ENCODE measurements at regions not wholly inside any gene's neighbourhood (a gene's known extent, or its start where the extent isn't known, plus 50 kb on each side); places are given as distances from the start of the nearest gene placed in this dataset.
A peak's percentile ranks its signal among the peaks of the same experiment; 100 is the strongest.

GRCh38 chr5:159819591-159820411 is 96.5 kb upstream of the ADRA1B start:
- peak; percentile 36 for DNase-seq (ENCODE audit: low read depth)

DNA sequence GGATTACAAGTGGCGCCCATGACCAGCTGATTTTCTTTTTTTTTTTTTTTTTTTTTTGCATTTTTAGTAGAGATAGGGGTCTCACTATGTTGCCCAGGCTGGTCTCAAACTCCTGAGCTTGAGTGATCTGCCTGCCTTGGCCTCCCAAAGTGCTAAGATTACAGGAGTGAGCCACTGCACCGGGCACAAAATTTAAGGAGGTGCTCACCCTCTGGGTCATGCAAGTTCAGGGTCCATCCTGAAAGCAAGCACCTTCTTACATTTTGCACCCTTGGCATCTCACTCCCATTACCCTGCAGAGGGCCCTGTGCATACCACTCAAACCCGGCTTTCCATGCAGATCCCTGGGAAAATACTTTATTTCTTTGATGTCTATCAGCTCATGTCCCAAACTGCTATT is 95.6 kb upstream of the ADRA1B start:
- DNase-seq (ENCODE audit: low read depth): no peak

GRCh38 chr5:159821461-159821940 is 94.8 kb upstream of the ADRA1B start:
- no peak for DNase-seq (ENCODE audit: low read depth)

DNA sequence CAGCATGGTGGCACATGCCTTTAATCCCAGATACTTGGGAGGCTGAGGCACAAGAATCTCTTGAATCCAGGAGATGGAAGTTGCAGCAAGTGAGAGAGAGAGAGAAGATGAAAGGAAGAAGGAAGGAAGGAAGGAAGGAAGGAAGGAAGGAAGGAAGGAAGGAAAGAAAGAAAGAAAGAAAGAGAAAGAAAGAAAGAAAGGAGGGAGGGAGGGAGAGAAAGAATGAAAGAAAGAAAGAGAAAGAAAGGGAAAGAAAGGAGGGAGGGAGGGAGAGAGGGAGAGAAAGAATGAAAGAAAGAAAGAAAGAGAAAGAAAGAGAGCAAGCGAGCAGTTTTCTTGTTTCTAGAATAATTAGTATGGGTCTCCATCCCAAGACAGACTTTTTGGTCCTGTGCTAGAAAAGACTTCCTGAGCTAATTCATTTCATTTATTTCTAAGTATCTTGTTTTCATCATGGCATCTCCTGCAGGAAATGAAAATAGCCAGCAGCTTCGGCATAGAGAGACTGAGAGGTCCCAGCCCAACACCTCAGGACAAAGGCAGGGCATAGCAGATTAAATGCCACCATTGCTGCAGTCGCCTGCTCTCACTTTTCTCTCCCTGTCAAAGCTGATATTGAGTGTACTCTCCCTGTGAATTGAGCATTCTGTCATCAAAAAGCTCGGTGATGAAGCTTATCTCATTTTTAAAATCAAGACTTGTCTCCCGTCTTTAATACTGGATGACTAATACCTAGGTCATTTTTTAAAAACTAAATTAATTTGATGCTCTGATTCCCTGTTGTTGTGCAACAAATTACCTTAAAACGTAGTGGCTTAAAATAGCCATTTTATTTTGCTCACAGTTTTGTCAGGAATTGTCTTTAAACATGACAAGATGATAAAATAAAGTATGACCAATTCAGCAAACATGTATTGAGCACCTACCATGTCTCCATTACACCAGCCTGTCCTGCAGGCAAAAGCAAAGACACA is 91.8 kb upstream of the ADRA1B start:
- DNase-seq (ENCODE audit: low read depth): peak; percentile 53

GRCh38 chr5:159825551-159826051 is 90.7 kb upstream of the ADRA1B start:
- DNase-seq (ENCODE audit: low read depth): peak; percentile 8

DNA sequence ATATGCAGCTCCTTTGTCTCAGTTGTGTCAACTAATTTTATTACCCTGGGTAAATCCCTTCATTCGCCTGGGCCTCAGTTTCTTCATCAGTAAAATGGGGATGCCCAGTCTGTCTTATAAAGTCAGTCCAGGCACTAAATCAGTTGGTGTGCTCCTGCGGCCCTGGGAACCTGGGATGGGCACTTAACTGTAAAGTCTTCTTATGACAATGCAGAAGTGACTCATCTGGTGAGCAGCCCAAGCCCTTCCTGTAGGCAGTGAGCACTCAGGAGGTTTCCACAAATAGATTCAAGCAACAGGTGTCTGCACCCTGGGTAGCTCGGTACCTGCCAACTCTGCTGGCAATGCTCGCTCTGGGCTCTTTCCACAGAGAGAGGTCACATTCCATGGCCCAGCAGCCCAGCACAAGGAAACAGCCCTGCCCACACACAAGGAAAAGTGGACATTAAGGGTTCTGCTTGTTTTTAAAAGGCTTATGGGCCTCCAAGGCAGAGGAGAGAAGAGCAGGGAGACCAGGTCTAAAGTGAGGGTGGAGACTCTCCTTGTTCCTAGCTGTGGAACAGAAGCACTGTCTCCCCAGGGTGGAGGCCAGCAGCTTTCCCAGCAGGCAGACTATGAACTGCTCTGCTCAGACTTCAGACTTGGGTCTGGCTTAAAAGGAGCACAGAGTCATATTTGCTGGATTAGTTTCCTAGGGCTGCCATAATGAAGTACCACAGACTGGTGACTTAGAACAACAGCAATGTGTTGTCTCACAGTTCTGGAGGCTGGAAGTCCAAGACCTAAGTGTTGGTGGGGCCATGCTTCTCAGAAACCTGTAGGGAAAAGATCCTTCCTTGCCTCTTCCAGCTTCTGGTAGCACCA is 89.7 kb upstream of the ADRA1B start:
- peak; percentile 86 for DNase-seq (ENCODE audit: low read depth)

GRCh38 chr5:159827861-159828260 is 88.4 kb upstream of the ADRA1B start:
- DNase-seq (ENCODE audit: low read depth): no peak

GRCh38 chr5:159832073-159832472 is 84.2 kb upstream of the ADRA1B start:
- no peak for DNase-seq (ENCODE audit: low read depth)

DNA sequence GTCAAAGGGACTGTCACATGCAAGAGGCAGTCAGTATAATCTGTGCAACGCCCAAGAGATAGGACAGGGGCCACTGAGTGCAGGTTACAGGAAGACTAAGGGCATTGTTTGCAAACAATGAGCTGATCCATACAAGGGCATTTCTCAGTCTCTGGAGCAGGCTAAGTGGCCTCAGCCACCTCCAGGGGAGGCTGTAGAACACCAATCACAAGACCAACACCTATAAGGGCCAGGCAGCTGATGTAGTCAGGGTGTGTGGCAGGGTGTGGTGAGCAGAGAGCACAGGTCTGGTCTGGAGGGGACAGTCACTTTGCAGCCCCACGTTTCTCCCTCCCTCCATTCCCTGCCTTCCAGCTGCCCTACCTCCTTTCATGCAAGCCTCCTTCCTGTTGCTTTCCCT is 83.2 kb upstream of the ADRA1B start:
- no peak for DNase-seq (ENCODE audit: low read depth)

GRCh38 chr5:159833846-159834245 is 82.4 kb upstream of the ADRA1B start:
- no peak for DNase-seq (ENCODE audit: low read depth)

GRCh38 chr5:159835548-159835947 is 80.7 kb upstream of the ADRA1B start:
- no peak for DNase-seq (ENCODE audit: low read depth)

DNA sequence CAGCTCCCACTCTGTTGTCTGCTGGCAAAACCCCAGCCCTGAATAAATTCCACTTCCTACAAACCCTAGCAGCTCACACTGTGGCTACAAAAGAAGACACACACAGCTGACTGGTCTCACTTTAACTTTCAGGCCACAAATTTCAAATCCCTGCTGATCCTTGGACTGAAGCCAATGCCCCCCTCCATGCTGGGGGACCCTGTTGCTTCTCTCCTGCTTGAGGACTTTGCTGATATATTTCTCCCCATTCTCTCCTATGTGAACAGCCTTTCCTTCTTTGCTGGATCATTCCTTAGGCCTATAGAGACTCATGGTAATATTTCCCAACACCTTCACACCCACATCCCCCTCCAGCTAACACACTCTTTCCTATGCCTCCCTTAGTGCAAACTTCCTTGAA is 79.6 kb upstream of the ADRA1B start:
- DNase-seq (ENCODE audit: low read depth): no peak

GRCh38 chr5:159837860-159838259 is 78.4 kb upstream of the ADRA1B start:
- DNase-seq (ENCODE audit: low read depth): peak; percentile 6

DNA sequence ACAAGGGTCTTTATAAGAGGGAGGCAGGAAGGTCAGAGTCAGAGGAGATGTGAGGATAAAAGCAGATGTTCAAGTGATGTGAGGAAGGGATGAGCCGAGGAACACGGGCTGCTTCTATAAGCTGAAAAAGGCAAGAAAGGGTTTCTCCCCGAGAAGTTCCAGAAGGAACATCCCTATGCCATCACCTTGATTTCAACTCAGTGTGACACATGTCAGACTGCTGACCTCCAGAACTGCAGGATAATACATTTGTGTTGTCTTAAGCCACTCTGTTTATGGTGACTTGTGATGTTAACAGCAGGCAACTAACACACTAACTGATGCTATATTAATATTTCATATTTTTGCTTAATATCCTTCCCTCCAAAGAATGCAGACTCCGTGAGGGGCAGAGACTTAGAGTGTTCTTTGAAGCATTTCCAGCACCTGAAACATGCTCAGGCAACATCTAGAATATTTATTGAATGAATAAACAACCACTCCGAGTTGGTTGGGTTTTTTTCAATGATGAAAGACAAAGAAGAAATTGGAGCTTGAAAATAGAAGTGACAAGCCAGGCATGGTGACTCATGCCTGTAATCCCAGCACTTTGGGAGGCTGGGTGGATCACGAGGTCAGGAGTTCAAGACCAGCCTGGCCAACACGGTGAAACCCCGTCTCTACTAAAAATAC is 77.6 kb upstream of the ADRA1B start:
- no peak for DNase-seq (ENCODE audit: low read depth)

- DNase-seq (ENCODE audit: low read depth): no peak
These were observed 71.8 kb upstream of the ADRA1B start for GRCh38 chr5:159844267-159845121.

GRCh38 chr5:159849437-159850083 is 66.7 kb upstream of the ADRA1B start:
- DNase-seq (ENCODE audit: low read depth): peak; percentile 90

DNA sequence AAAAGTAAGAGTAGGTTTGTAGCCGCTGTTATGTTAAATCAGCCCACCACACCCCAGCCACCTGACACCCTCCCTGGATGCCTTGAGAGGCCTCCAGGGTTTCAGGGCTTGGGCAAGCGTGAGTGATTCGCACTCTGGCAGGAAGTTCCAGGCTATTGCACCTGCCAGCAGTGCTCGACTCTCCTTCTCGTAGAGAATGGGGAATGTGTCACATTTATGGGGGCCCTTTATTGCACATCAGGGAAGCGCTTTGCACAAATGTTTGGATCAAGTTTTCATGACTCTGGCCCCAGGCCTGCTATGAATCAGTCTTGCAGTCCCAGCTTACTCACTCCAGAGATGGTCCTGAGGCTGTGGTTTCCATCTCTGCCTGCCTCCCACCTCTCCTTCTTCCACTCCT is 66.1 kb upstream of the ADRA1B start:
- DNase-seq (ENCODE audit: low read depth): peak; percentile 94

DNA sequence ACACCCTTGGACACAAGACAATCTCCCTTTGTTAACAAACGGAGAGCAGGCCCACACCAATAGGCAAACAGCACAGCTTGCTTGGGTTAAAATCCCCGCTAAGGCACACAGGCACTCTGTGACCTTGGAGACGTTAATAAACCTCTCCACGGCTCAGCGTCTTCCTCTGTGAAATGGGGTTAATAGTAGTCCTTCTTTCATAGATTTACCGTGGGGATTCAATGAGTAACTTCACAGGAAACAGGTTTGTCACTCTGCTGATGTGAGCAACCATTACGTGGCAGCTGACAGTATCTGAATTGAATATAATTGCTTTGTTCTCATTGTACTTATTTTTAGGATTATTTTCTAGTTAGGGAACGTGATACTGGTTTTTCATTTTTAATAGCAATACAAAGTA is 65.2 kb upstream of the ADRA1B start:
- peak; percentile 84 for DNase-seq (ENCODE audit: low read depth)

- DNase-seq (ENCODE audit: low read depth): peak; percentile 45
These were observed 61.4 kb upstream of the ADRA1B start for GRCh38 chr5:159854916-159855315.
